GM23338 (cell line): ENCODE measurements at regions not wholly inside any gene's neighbourhood (a gene's known extent, or its start where the extent isn't known, plus 50 kb on each side); places are given as distances from the start of the nearest gene placed in this dataset.

ENCODE experiments used
- ATAC-seq: fragments of 200-7000 bp; cut with Tn5 transposase; 3 replicates; pipeline ENCODE4 v1.9.1; 2020
- DNase-seq: peaks from one replicate; pipeline ENCODE4 v3.0.0-alpha.2; 2015; ENCODE audit warnings: low spot score
- H2AFZ ChIP-seq: fragments of 200-600 bp; sonication (generic); 2 replicates; pipeline ENCODE4 v1.8.0; 2016; ENCODE audit warnings: antibody characterized with exemption, mild to moderate bottlenecking, moderate library complexity
- H3F3A ChIP-seq: fragments of 200-600 bp; sonication (generic); replicated peaks from 2 replicates; pipeline ENCODE4 v1.8.0; 2017; ENCODE audit warnings: antibody characterized with exemption, mixed run types, low read depth
- H3K27ac ChIP-seq: fragments of 200-600 bp; sonication (generic); 2 replicates; pipeline ENCODE4 v1.6.1; 2016; ENCODE audit warnings: low read depth
- H3K27me3 ChIP-seq: fragments of 200-600 bp; sonication (generic); 2 replicates; pipeline ENCODE4 v1.8.0; 2016; ENCODE audit warnings: mild to moderate bottlenecking, mixed run types, moderate library complexity; ENCODE audit not compliant: insufficient read depth
- H3K36me3 ChIP-seq: fragments of 200-600 bp; sonication (generic); 2 replicates; pipeline ENCODE4 v1.8.0; 2016; ENCODE audit warnings: mild to moderate bottlenecking; ENCODE audit not compliant: insufficient read depth
- H3K4me1 ChIP-seq: fragments of 200-600 bp; sonication (generic); 2 replicates; pipeline ENCODE4 v1.8.0; 2016; ENCODE audit warnings: mild to moderate bottlenecking, moderate library complexity; ENCODE audit not compliant: insufficient read depth
- H3K4me2 ChIP-seq: fragments of 200-600 bp; sonication (generic); 2 replicates; pipeline ENCODE4 v1.7.1; 2017; ENCODE audit warnings: mixed run types
- H3K4me3 ChIP-seq: fragments of 200-600 bp; sonication (generic); 2 replicates; pipeline ENCODE4 v1.6.1; 2016; ENCODE audit warnings: mixed run types
- H3K79me2 ChIP-seq: fragments of 200-600 bp; sonication (generic); replicated peaks from 2 replicates; pipeline ENCODE4 v1.8.0; 2017; ENCODE audit warnings: mild to moderate bottlenecking; ENCODE audit not compliant: insufficient read depth
- H3K9me2 ChIP-seq: fragments of 200-600 bp; sonication (generic); 2 replicates; pipeline ENCODE4 v1.8.0; 2017; ENCODE audit not compliant: insufficient read depth
- H4K20me1 ChIP-seq: fragments of 200-600 bp; sonication (generic); replicated peaks from 2 replicates; pipeline ENCODE4 v1.8.0; 2017; ENCODE audit warnings: mild to moderate bottlenecking; ENCODE audit not compliant: insufficient read depth
- H3K27ac Mint-ChIP-seq: 2 replicates; pipeline ENCODE4 v1.8.0; 2020; ENCODE audit warnings: inconsistent platforms, mild to moderate bottlenecking, moderate library complexity, mixed read lengths
- H3K27me3 Mint-ChIP-seq: 3 replicates; pipeline ENCODE4 v1.8.0; 2022; ENCODE audit warnings: low read depth, mild to moderate bottlenecking, moderate library complexity, mixed read lengths, inconsistent platforms; ENCODE audit not compliant: insufficient read depth, poor library complexity
- H3K36me3 Mint-ChIP-seq: 3 replicates; pipeline ENCODE4 v1.8.0; 2021; ENCODE audit warnings: low read depth, mild to moderate bottlenecking, inconsistent platforms, moderate library complexity, mixed read lengths
- H3K4me1 Mint-ChIP-seq: 3 replicates; pipeline ENCODE4 v1.8.0; 2020; ENCODE audit warnings: mild to moderate bottlenecking, inconsistent platforms, mixed read lengths
- H3K4me3 Mint-ChIP-seq: 3 replicates; pipeline ENCODE4 v1.8.0; 2021; ENCODE audit warnings: moderate library complexity, mild to moderate bottlenecking, inconsistent platforms, mixed read lengths
- H3K9me3 Mint-ChIP-seq: 3 replicates; pipeline ENCODE4 v1.8.0; 2020; ENCODE audit warnings: moderate library complexity, mild to moderate bottlenecking, inconsistent platforms, mixed read lengths
- EZH2phosphoT487 ChIP-seq: fragments of 200-600 bp; sonication (generic); IDR thresholded peaks from one replicate; pipeline ENCODE4 v1.8.1; 2018; ENCODE audit warnings: antibody characterized with exemption; ENCODE audit not compliant: unreplicated experiment
- NANOG ChIP-seq: IDR thresholded peaks from 2 replicates; pipeline ENCODE4 v1.6.1; 2016; ENCODE audit warnings: antibody characterized with exemption, borderline replicate concordance
- POLR2AphosphoS5 ChIP-seq: IDR thresholded peaks from 2 replicates; pipeline ENCODE4 v1.6.1; 2016; ENCODE audit warnings: antibody characterized with exemption, low read depth
- REST ChIP-seq: IDR thresholded peaks from one replicate; pipeline ENCODE4 v1.6.1; 2018; ENCODE audit warnings: antibody characterized with exemption; ENCODE audit not compliant: unreplicated experiment
- ZNF114 ChIP-seq: fragments of 250-450 bp; sonication (Bioruptor Pico); IDR thresholded peaks from 2 replicates; pipeline ENCODE4 v1.5.0; 2020; ENCODE audit warnings: mild to moderate bottlenecking, moderate library complexity
- TF ChIP-seq, protein P1 (sequence below): fragments of 250-450 bp; sonication (Bioruptor Pico); IDR thresholded peaks from 2 replicates; pipeline ENCODE4 v1.5.0; 2020; ENCODE audit warnings: mild to moderate bottlenecking, moderate library complexity

- TF ChIP-seq, protein P1, sequence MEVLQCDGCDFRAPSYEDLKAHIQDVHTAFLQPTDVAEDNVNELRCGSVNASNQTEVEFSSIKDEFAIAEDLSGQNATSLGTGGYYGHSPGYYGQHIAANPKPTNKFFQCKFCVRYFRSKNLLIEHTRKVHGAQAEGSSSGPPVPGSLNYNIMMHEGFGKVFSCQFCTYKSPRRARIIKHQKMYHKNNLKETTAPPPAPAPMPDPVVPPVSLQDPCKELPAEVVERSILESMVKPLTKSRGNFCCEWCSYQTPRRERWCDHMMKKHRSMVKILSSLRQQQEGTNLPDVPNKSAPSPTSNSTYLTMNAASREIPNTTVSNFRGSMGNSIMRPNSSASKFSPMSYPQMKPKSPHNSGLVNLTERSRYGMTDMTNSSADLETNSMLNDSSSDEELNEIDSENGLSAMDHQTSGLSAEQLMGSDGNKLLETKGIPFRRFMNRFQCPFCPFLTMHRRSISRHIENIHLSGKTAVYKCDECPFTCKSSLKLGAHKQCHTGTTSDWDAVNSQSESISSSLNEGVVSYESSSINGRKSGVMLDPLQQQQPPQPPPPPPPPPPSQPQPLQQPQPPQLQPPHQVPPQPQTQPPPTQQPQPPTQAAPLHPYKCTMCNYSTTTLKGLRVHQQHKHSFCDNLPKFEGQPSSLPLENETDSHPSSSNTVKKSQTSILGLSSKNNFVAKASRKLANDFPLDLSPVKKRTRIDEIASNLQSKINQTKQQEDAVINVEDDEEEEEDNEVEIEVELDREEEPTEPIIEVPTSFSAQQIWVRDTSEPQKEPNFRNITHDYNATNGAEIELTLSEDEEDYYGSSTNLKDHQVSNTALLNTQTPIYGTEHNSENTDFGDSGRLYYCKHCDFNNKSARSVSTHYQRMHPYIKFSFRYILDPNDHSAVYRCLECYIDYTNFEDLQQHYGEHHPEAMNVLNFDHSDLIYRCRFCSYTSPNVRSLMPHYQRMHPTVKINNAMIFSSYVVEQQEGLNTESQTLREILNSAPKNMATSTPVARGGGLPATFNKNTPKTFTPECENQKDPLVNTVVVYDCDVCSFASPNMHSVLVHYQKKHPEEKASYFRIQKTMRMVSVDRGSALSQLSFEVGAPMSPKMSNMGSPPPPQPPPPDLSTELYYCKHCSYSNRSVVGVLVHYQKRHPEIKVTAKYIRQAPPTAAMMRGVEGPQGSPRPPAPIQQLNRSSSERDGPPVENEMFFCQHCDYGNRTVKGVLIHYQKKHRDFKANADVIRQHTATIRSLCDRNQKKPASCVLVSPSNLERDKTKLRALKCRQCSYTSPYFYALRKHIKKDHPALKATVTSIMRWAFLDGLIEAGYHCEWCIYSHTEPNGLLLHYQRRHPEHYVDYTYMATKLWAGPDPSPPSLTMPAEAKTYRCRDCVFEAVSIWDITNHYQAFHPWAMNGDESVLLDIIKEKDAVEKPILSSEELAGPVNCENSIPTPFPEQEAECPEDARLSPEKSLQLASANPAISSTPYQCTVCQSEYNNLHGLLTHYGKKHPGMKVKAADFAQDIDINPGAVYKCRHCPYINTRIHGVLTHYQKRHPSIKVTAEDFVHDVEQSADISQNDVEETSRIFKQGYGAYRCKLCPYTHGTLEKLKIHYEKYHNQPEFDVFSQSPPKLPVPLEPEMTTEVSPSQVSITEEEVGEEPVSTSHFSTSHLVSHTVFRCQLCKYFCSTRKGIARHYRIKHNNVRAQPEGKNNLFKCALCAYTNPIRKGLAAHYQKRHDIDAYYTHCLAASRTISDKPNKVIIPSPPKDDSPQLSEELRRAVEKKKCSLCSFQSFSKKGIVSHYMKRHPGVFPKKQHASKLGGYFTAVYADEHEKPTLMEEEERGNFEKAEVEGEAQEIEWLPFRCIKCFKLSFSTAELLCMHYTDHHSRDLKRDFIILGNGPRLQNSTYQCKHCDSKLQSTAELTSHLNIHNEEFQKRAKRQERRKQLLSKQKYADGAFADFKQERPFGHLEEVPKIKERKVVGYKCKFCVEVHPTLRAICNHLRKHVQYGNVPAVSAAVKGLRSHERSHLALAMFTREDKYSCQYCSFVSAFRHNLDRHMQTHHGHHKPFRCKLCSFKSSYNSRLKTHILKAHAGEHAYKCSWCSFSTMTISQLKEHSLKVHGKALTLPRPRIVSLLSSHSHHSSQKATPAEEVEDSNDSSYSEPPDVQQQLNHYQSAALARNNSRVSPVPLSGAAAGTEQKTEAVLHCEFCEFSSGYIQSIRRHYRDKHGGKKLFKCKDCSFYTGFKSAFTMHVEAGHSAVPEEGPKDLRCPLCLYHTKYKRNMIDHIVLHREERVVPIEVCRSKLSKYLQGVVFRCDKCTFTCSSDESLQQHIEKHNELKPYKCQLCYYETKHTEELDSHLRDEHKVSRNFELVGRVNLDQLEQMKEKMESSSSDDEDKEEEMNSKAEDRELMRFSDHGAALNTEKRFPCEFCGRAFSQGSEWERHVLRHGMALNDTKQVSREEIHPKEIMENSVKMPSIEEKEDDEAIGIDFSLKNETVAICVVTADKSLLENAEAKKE (CRISPR knock-in tag) = no peak
- TF ChIP-seq REST = no peak
Observed at GRCh38 chr4:100721490-100721889, 203.7 kb upstream of the EMCN start (continued).

GRCh38 chr4:100721077-100721476 lies 203.3 kb upstream of the EMCN start:
- no peak for TF ChIP-seq EZH2phosphoT487
- no peak for TF ChIP-seq ZNF114 (CRISPR knock-in tag)
- no peak for TF ChIP-seq POLR2AphosphoS5
- TF ChIP-seq NANOG = no peak
- Histone ChIP-seq H3F3A (no peaks in the 10 kb centered on the region), H3K4me1 (no peaks in the 10 kb centered on the region), H3K9me2 (no peaks in the 10 kb centered on the region), H3K27ac (no peak overlapping the region), H3K79me2 (no peaks in the 10 kb centered on the region), H3K27me3 (no peaks in the 10 kb centered on the region), H3K4me2 (no peak overlapping the region), H3K4me3 (no peak overlapping the region), H3K36me3 (no peaks in the 10 kb centered on the region), H4K20me1 (no peaks in the 10 kb centered on the region), H2AFZ (no peak overlapping the region)
- Mint-ChIP-seq H3K36me3 (no peaks in the 10 kb centered on the region), H3K4me3 (no peak overlapping the region), H3K27ac (no peak overlapping the region), H3K9me3 (no peaks in the 10 kb centered on the region), H3K27me3 (peaks cover 4% of the 10 kb centered on the region), H3K4me1 (no peaks in the 10 kb centered on the region)
- DNase-seq (no peak), ATAC-seq (no peak)
